ENCODE measurements at regions not wholly inside any gene's neighbourhood (a gene's known extent, or its start where the extent isn't known, plus 50 kb on each side); places are given as distances from the start of the nearest gene placed in this dataset.

GRCh38 chr2:129729646-129730045 lies 249.8 kb upstream of the RAB6C start:
- H3K36me3 ChIP-seq (replicated peaks), result no peaks in the 10 kb centered on the region
- in situ Hi-C loops (cut with HindIII; ENCODE audit: low pct_ligation_motif_present, low sequenced_read_pairs), result no loop called here
- H3K27ac ChIP-seq, result no peak overlapping the region
- no peak for TF ChIP-seq CTCF (IDR thresholded peaks at IDR 0.05; ENCODE audit: low read depth, low read length, missing control alignments)
- no peak overlapping the region for H3K4me3 ChIP-seq (ENCODE audit: low read depth, low read length)
- no peaks in the 10 kb centered on the region for H3K27me3 ChIP-seq (replicated peaks)
- no peak for DNase-seq

- Histone ChIP-seq H3K4me3 (ENCODE audit: low read depth, low read length) (no peak overlapping the region), H3K27ac (no peak overlapping the region), H3K36me3 (replicated peaks) (no peaks in the 10 kb centered on the region), H3K27me3 (replicated peaks) (no peaks in the 10 kb centered on the region)
- DNase-seq, result no peak
- in situ Hi-C loops (cut with HindIII; ENCODE audit: low pct_ligation_motif_present, low sequenced_read_pairs), result no loop called here
- TF ChIP-seq CTCF (IDR thresholded peaks at IDR 0.05; ENCODE audit: low read depth, low read length, missing control alignments), result no peak
Observed at GRCh38 chr2:129730979-129731378, 248.5 kb upstream of the RAB6C start.

GRCh38 chr2:129731907-129732629 lies 247.4 kb upstream of the RAB6C start:
- in situ Hi-C loops (cut with HindIII; ENCODE audit: low pct_ligation_motif_present, low sequenced_read_pairs), result no loop called here
- Histone ChIP-seq H3K27ac (no peak overlapping the region), H3K4me3 (ENCODE audit: low read depth, low read length) (no peak overlapping the region), H3K27me3 (replicated peaks) (no peaks in the 10 kb centered on the region), H3K36me3 (replicated peaks) (no peaks in the 10 kb centered on the region)
- TF ChIP-seq CTCF (IDR thresholded peaks at IDR 0.05; ENCODE audit: low read depth, low read length, missing control alignments), result no peak
- no peak for DNase-seq

GRCh38 chr2:129732630-129733026 lies 246.8 kb upstream of the RAB6C start:
- Histone ChIP-seq H3K27me3 (replicated peaks) (no peaks in the 10 kb centered on the region), H3K36me3 (replicated peaks) (no peaks in the 10 kb centered on the region), H3K4me3 (ENCODE audit: low read depth, low read length) (no peak overlapping the region), H3K27ac (no peak overlapping the region)
- no peak for TF ChIP-seq CTCF (IDR thresholded peaks at IDR 0.05; ENCODE audit: low read depth, low read length, missing control alignments)
- in situ Hi-C loops (cut with HindIII; ENCODE audit: low pct_ligation_motif_present, low sequenced_read_pairs), result no loop called here
- no peak for DNase-seq

GRCh38 chr2:129733041-129733440 lies 246.4 kb upstream of the RAB6C start:
- no peak for DNase-seq
- in situ Hi-C loops (cut with HindIII; ENCODE audit: low pct_ligation_motif_present, low sequenced_read_pairs), result no loop called here
- Histone ChIP-seq H3K36me3 (replicated peaks) (no peaks in the 10 kb centered on the region), H3K4me3 (ENCODE audit: low read depth, low read length) (no peak overlapping the region), H3K27ac (no peak overlapping the region), H3K27me3 (replicated peaks) (no peaks in the 10 kb centered on the region)
- TF ChIP-seq CTCF (IDR thresholded peaks at IDR 0.05; ENCODE audit: low read depth, low read length, missing control alignments), result no peak

GRCh38 chr2:129733579-129733978 lies 245.9 kb upstream of the RAB6C start:
- Histone ChIP-seq H3K36me3 (replicated peaks) (no peaks in the 10 kb centered on the region), H3K27me3 (replicated peaks) (no peaks in the 10 kb centered on the region), H3K27ac (no peak overlapping the region), H3K4me3 (ENCODE audit: low read depth, low read length) (no peak overlapping the region)
- TF ChIP-seq CTCF (IDR thresholded peaks at IDR 0.05; ENCODE audit: low read depth, low read length, missing control alignments), result no peak
- in situ Hi-C loops (cut with HindIII; ENCODE audit: low pct_ligation_motif_present, low sequenced_read_pairs), result no loop called here
- no peak for DNase-seq

Data from brain microvascular endothelial cell (primary cell).